Stimulated activated CD4-positive, alpha-beta T cell treated with anti-CD3 and anti-CD28 coated beads, Interleukin-2, amount 100 ng/mL, for 48 hours (primary cell): ENCODE measurements at regions not wholly inside any gene's neighbourhood (a gene's known extent, or its start where the extent isn't known, plus 50 kb on each side); places are given as distances from the start of the nearest gene placed in this dataset.

ENCODE experiments used
- DNase-seq, 2 donors: peaks; one replicate each; pipeline ENCODE4 v3.0.0-alpha.2; 2020

DNA sequence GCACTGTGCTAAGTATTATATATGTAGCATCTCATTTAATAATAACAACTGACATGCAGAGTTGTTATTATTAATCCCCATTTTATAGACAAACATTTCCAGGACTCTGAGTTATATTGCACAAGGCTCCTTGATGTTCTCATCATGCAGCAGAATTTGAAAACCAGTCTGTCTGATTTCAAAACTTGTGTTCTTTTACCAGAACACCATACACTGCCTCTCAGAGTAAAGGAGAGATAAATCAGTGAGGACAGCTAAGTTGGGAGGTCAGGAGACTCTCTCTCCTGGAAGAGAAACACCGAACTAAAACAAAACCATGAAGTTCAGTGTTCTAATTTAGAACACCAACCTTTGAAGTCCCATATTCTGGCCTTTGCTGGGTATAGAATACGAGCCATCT, 92.7 kb upstream of the TNC start:
- DNase-seq, result no peak

GRCh38 chr9:115211413-115212124, 93.6 kb upstream of the TNC start:
- no peak for DNase-seq

- no peak for DNase-seq
Observed at GRCh38 chr9:115212125-115212605, 94.2 kb upstream of the TNC start.

- DNase-seq, result no peak
Observed at GRCh38 chr9:115212832-115213231, 94.9 kb upstream of the TNC start.

DNA sequence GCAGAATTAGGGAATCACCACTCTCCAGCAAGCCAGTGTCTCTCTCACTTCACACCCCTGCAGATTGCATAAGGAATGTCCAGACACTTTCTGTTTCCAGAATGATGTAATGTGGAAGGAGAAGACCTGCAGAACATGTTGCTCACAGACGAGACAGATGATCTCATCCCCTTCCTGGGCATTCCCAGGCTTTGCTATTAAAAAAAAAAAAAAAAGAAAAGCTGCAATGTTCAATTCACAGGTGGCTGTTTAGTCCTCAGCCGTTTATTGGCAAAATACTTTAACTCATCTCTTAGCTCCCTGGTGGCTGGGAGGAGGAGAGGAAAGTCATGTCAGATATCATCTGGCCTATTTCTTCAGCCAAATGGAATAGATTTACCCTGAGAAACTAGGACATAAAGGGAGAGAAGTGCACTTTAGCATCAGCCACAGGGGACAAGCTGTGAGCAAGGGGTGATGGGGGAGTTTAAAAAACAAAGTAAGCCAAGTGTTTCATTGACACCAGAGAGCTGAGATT, 95.9 kb upstream of the TNC start:
- DNase-seq, result no peak

DNA sequence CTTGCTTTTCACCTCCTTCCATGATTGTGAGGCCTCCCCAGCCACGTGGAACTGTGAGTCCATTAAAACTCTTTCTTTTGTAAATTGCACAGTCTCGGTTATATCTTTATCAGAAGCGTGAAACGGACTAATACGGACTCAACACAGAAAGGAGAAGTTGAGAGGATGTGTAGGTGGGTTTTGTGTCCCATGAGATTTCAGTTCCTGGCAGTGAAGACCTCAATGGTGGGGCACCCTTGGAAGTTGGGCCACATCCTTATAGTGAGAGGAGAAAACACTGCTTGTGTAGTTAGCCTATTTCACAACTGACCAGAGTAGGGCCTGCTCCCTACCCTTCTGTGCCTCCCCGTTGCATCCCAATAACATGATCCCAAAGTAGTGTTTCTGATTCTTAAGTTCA, 98.9 kb upstream of the TNC start:
- DNase-seq, result no peak

DNA sequence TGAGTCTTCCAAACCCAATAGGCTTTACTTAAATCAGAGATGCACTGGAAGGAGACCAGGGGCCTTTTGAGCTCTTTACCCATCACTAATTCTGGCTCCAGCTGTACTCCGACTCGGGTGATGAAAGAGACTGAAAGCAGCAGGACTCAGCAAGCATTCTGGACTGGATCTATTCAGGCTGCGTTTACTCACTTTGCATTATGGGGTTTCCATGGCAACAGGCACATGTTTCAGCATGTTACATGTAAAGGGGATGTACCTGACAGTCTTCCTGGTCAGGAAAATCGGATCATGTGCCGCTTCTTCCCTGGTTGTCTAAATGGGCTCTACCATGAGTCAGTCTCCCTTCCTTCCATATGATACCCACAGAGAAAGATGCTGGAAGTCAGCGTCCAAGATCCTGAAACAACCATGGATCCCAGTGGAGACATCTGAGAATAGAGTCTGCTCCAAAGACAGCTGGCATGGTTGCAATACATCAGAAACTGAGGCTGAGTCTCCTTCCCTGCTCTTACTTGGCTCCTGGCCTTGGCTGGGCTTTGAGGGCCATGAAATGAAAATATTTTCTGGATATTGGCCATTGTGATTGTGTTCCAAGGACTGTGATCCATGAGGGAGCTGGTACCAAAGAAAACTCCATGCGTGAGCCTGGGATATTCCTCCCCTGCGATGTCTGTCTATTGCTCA, 102.5 kb upstream of the TNC start:
- no peak for DNase-seq

DNA sequence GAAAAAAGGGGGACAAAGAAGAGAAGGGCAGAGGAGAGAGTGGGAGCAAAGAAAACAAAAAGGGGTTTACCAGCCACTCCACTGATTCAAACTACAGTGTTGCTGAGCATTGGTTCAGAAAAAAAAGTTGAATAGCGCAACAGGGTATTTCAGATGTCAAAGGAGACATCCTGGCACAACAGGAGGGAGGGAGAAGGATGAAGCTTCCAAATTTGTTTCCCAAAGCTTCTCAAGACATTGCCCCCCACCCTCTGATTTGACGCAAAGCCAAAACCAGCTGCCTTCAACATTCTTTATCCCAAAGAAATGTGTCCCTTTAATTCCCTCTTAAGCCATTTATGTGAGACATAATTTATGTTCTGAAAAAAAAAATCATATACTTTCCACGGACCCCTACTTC, 105.5 kb upstream of the TNC start:
- no peak for DNase-seq

GRCh38 chr9:115225459-115226116, 107.6 kb upstream of the TNC start:
- no peak for DNase-seq

GRCh38 chr9:115226152-115226551, 108.2 kb upstream of the TNC start:
- DNase-seq, result no peak

DNA sequence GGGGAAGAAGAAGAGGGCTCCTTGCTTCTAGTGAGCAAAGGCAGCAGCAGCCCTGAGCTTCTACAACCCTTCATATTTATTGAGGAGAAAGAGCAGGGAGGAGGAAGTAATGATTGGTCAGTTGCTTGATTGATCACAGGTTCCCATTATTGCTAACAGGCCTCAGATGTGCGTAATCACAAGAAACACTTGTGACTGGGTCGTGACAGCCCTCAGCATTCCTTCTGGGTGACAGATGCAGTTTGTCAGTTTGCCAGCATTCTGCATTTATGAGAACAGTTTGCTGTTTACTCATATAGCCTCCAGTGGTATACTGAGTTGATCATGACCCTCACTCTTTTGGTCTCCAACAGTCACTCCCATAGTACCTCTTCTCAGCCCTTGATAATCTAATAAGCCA, 111.5 kb upstream of the TNC start:
- no peak for DNase-seq

DNA sequence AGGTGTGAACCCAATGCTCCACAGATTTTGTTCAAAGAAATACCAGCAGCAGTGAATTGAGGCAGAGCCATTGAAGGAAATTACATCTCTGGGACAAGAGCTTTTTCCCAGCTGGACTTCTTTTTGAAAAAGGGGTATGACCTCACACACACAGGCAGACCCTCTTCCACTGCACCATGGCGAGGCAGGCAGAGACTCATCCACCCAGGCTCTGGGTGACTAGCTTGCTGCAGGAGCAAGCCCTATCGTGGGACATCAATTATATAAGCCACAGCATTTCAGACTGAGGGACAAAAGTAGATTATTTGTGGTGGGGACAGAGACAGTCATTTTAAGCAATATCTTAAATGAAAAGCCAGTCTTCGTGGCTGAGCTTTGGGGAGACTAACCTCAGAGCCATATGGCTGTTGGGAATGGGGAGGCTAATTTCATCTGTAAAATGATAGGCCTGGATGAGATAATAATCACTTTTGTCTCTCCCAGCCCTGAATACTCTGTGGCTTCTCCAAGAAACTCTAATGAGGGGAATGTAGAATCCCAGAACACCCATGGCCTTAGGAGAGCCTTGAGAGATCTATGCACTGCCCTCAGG, 113.1 kb upstream of the TNC start:
- no peak for DNase-seq

- no peak for DNase-seq
Observed at GRCh38 chr9:115232181-115232774, 114.3 kb upstream of the TNC start.

GRCh38 chr9:115234094-115234493, 116.1 kb upstream of the TNC start:
- no peak for DNase-seq

DNA sequence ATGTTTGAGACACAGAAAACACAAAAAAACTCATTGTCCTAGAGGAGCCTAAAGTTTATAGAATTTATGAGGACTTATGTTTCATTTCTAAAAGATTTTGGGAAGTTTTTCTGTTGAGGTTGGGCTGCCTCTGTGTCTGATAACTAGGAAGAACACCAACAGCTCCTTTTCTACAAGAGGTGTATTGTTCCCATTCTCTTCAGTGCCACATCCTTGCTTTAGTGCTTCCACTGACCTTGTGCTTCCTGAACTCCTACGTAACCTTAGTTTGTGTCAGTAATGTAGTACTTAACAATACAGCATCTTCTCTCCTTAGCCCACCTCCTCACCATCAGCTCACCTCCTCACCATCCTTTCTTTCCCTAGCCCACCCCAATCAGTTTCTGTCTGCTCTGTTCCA, 117.3 kb upstream of the TNC start:
- no peak for DNase-seq

- no peak for DNase-seq
Observed at GRCh38 chr9:115237385-115237998, 119.5 kb upstream of the TNC start.

- no peak for DNase-seq
Observed at GRCh38 chr9:115240676-115241075, 122.7 kb upstream of the TNC start.

DNA sequence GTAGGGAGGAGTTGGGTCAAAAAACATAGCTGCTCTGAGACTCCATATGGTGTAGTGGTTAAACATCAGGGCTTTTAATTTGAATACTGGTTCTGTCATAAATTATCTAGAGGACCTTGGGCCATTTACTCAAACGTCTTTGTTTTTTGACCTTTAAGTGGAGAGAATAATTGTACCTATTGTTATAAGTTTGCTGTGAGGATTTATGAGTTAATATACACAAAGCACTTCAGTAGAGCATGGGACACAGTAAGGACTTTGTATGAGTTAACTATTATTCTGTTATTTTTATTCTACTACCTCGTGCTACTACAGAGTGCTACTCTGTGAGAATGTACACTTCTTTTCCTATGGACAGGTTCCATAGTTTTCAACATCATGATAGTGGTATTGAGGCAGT, 123.7 kb upstream of the TNC start:
- DNase-seq, result no peak

DNA sequence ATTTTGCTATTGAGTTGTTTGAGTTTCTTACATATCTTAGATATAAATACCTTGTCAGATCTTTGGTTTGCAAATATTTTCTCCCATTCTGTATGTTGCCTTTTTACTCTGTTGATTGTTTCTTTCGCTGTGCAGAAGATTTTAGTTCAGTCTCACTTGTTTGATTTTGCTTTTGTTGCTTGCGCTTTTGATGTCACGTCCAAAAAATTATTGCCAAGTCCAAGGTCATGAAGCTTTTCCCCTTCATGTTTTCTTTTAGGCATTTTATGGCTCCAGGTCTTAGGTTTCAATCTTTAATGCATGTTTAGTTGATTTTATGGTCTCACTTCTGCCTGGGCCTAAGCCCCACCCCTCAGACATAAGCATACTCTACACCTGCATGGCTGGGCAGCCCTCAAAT, 131.5 kb upstream of the TNC start:
- DNase-seq, result no peak

- no peak for DNase-seq
Observed at GRCh38 chr9:115250621-115251032, 132.7 kb upstream of the TNC start.

GRCh38 chr9:115254287-115255180, 136.6 kb upstream of the TNC start:
- no peak for DNase-seq

- DNase-seq, result no peak
Observed at GRCh38 chr9:115261656-115262081, 143.7 kb upstream of the TNC start.
